GM23338 (cell line): ENCODE measurements at regions not wholly inside any gene's neighbourhood (a gene's known extent, or its start where the extent isn't known, plus 50 kb on each side); places are given as distances from the start of the nearest gene placed in this dataset.

Experiments used
- ATAC-seq: fragments of 200-7000 bp; cut with Tn5 transposase; 3 replicates; pipeline ENCODE4 v1.9.1; 2020
- DNase-seq: peaks from one replicate; pipeline ENCODE4 v3.0.0-alpha.2; 2015; ENCODE audit warnings: low spot score
- H2AFZ ChIP-seq: fragments of 200-600 bp; sonication (generic); 2 replicates; pipeline ENCODE4 v1.8.0; 2016; ENCODE audit warnings: antibody characterized with exemption, mild to moderate bottlenecking, moderate library complexity
- H3F3A ChIP-seq: fragments of 200-600 bp; sonication (generic); replicated peaks from 2 replicates; pipeline ENCODE4 v1.8.0; 2017; ENCODE audit warnings: antibody characterized with exemption, mixed run types, low read depth
- H3K27ac ChIP-seq: fragments of 200-600 bp; sonication (generic); 2 replicates; pipeline ENCODE4 v1.6.1; 2016; ENCODE audit warnings: low read depth
- H3K27me3 ChIP-seq: fragments of 200-600 bp; sonication (generic); 2 replicates; pipeline ENCODE4 v1.8.0; 2016; ENCODE audit warnings: mild to moderate bottlenecking, mixed run types, moderate library complexity; ENCODE audit not compliant: insufficient read depth
- H3K36me3 ChIP-seq: fragments of 200-600 bp; sonication (generic); 2 replicates; pipeline ENCODE4 v1.8.0; 2016; ENCODE audit warnings: mild to moderate bottlenecking; ENCODE audit not compliant: insufficient read depth
- H3K4me1 ChIP-seq: fragments of 200-600 bp; sonication (generic); 2 replicates; pipeline ENCODE4 v1.8.0; 2016; ENCODE audit warnings: mild to moderate bottlenecking, moderate library complexity; ENCODE audit not compliant: insufficient read depth
- H3K4me2 ChIP-seq: fragments of 200-600 bp; sonication (generic); 2 replicates; pipeline ENCODE4 v1.7.1; 2017; ENCODE audit warnings: mixed run types
- H3K4me3 ChIP-seq: fragments of 200-600 bp; sonication (generic); 2 replicates; pipeline ENCODE4 v1.6.1; 2016; ENCODE audit warnings: mixed run types
- H3K79me2 ChIP-seq: fragments of 200-600 bp; sonication (generic); replicated peaks from 2 replicates; pipeline ENCODE4 v1.8.0; 2017; ENCODE audit warnings: mild to moderate bottlenecking; ENCODE audit not compliant: insufficient read depth
- H3K9me2 ChIP-seq: fragments of 200-600 bp; sonication (generic); 2 replicates; pipeline ENCODE4 v1.8.0; 2017; ENCODE audit not compliant: insufficient read depth
- H4K20me1 ChIP-seq: fragments of 200-600 bp; sonication (generic); replicated peaks from 2 replicates; pipeline ENCODE4 v1.8.0; 2017; ENCODE audit warnings: mild to moderate bottlenecking; ENCODE audit not compliant: insufficient read depth
- H3K27ac Mint-ChIP-seq: 2 replicates; pipeline ENCODE4 v1.8.0; 2020; ENCODE audit warnings: inconsistent platforms, mild to moderate bottlenecking, moderate library complexity, mixed read lengths
- H3K27me3 Mint-ChIP-seq: 3 replicates; pipeline ENCODE4 v1.8.0; 2022; ENCODE audit warnings: low read depth, mild to moderate bottlenecking, moderate library complexity, mixed read lengths, inconsistent platforms; ENCODE audit not compliant: insufficient read depth, poor library complexity
- H3K36me3 Mint-ChIP-seq: 3 replicates; pipeline ENCODE4 v1.8.0; 2021; ENCODE audit warnings: low read depth, mild to moderate bottlenecking, inconsistent platforms, moderate library complexity, mixed read lengths
- H3K4me1 Mint-ChIP-seq: 3 replicates; pipeline ENCODE4 v1.8.0; 2020; ENCODE audit warnings: mild to moderate bottlenecking, inconsistent platforms, mixed read lengths
- H3K4me3 Mint-ChIP-seq: 3 replicates; pipeline ENCODE4 v1.8.0; 2021; ENCODE audit warnings: moderate library complexity, mild to moderate bottlenecking, inconsistent platforms, mixed read lengths
- H3K9me3 Mint-ChIP-seq: 3 replicates; pipeline ENCODE4 v1.8.0; 2020; ENCODE audit warnings: moderate library complexity, mild to moderate bottlenecking, inconsistent platforms, mixed read lengths
- CREB1 ChIP-seq: fragments of 250-450 bp; sonication (Bioruptor Pico); IDR thresholded peaks from 2 replicates; pipeline ENCODE4 v1.5.0; 2020; ENCODE audit warnings: low read depth, mild to moderate bottlenecking, moderate library complexity
- EZH2 ChIP-seq: fragments of 200-600 bp; sonication (generic); IDR thresholded peaks from one replicate; pipeline ENCODE4 v1.8.0; 2017; ENCODE audit warnings: antibody characterized with exemption, mild to moderate bottlenecking, low read depth; ENCODE audit not compliant: unreplicated experiment
- EZH2phosphoT487 ChIP-seq: fragments of 200-600 bp; sonication (generic); IDR thresholded peaks from one replicate; pipeline ENCODE4 v1.8.1; 2018; ENCODE audit warnings: antibody characterized with exemption; ENCODE audit not compliant: unreplicated experiment
- JUNB ChIP-seq: IDR thresholded peaks from one replicate; pipeline ENCODE4 v1.6.1; 2016; ENCODE audit warnings: antibody characterized with exemption; ENCODE audit not compliant: unreplicated experiment
- NANOG ChIP-seq: IDR thresholded peaks from 2 replicates; pipeline ENCODE4 v1.6.1; 2016; ENCODE audit warnings: antibody characterized with exemption, borderline replicate concordance
- POLR2AphosphoS5 ChIP-seq: IDR thresholded peaks from 2 replicates; pipeline ENCODE4 v1.6.1; 2016; ENCODE audit warnings: antibody characterized with exemption, low read depth
- STAT1 ChIP-seq: IDR thresholded peaks from one replicate; pipeline ENCODE4 v1.6.1; 2016; ENCODE audit warnings: antibody characterized with exemption; ENCODE audit not compliant: unreplicated experiment
- ZNF114 ChIP-seq: fragments of 250-450 bp; sonication (Bioruptor Pico); IDR thresholded peaks from 2 replicates; pipeline ENCODE4 v1.5.0; 2020; ENCODE audit warnings: mild to moderate bottlenecking, moderate library complexity
- ZNF331 ChIP-seq: fragments of 250-450 bp; sonication (Bioruptor Pico); IDR thresholded peaks from 2 replicates; pipeline ENCODE4 v1.5.0; 2020; ENCODE audit warnings: low read depth, mild to moderate bottlenecking, moderate library complexity
- TF ChIP-seq, protein P1 (sequence below): IDR thresholded peaks from one replicate; pipeline ENCODE4 v1.6.1; 2018; ENCODE audit warnings: antibody characterized with exemption; ENCODE audit not compliant: unreplicated experiment
- TF ChIP-seq, protein P2 (sequence below): fragments of 250-450 bp; sonication (Bioruptor Pico); IDR thresholded peaks from 2 replicates; pipeline ENCODE4 v1.5.0; 2020; ENCODE audit warnings: mild to moderate bottlenecking, moderate library complexity
- TF ChIP-seq, protein P3 (sequence below), 2 experiments: fragments of 200-600 bp in 1 of 2; sonication (generic) in 1 of 2; conservative IDR thresholded peaks; 2 replicates each; pipeline versions ENCODE4 v1.5.1 to v1.6.1; 2016 to 2017; ENCODE audit warnings: antibody characterized with exemption in 2 of 2, low read depth in 2 of 2, mild to moderate bottlenecking in 2 of 2, moderate library complexity in 1 of 2
- TF ChIP-seq, protein P4 (sequence below): IDR thresholded peaks from 2 replicates; pipeline ENCODE4 v1.6.1; 2016; ENCODE audit warnings: antibody characterized with exemption

DNA sequence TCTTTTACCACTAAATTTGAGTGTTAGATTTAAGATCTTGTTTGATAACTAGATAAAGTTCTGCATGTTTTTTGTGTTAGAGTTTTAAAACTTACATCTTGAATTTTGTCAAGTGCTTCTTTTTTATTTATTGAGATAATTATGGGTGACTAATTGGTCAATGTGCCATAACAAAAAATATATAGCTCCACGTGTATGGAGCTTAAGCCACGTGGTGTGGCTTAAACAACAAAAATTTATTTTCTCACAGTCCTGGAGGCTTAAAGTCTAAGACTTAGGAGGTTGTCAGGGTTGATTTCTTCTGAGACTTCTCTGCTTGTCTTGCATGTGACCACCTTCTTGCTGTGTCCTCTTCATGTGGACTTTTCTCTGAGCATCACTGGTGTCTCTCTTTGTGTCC, 1425.2 kb downstream of the CDY2B start:
- Mint-ChIP-seq H3K4me3 (no peak overlapping the region), H3K27me3 (peaks cover 2% of the 10 kb centered on the region), H3K4me1 (peaks cover 5% of the 10 kb centered on the region; the same call in 2 of the 3 replicates), H3K27ac (no peak overlapping the region), H3K36me3 (no peaks in the 10 kb centered on the region), H3K9me3 (no peaks in the 10 kb centered on the region)
- H3K9me2 ChIP-seq, result no peaks in the 10 kb centered on the region
- TF ChIP-seq, protein P1, sequence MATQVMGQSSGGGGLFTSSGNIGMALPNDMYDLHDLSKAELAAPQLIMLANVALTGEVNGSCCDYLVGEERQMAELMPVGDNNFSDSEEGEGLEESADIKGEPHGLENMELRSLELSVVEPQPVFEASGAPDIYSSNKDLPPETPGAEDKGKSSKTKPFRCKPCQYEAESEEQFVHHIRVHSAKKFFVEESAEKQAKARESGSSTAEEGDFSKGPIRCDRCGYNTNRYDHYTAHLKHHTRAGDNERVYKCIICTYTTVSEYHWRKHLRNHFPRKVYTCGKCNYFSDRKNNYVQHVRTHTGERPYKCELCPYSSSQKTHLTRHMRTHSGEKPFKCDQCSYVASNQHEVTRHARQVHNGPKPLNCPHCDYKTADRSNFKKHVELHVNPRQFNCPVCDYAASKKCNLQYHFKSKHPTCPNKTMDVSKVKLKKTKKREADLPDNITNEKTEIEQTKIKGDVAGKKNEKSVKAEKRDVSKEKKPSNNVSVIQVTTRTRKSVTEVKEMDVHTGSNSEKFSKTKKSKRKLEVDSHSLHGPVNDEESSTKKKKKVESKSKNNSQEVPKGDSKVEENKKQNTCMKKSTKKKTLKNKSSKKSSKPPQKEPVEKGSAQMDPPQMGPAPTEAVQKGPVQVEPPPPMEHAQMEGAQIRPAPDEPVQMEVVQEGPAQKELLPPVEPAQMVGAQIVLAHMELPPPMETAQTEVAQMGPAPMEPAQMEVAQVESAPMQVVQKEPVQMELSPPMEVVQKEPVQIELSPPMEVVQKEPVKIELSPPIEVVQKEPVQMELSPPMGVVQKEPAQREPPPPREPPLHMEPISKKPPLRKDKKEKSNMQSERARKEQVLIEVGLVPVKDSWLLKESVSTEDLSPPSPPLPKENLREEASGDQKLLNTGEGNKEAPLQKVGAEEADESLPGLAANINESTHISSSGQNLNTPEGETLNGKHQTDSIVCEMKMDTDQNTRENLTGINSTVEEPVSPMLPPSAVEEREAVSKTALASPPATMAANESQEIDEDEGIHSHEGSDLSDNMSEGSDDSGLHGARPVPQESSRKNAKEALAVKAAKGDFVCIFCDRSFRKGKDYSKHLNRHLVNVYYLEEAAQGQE, result no peak
- TF ChIP-seq ZNF331 (CRISPR knock-in tag) (no peak), EZH2phosphoT487 (no peak), ZNF114 (CRISPR knock-in tag) (no peak), POLR2AphosphoS5 (no peak), NANOG (no peak), JUNB (no peak), STAT1 (no peak), EZH2 (no peak), CREB1 (no peak)
- TF ChIP-seq, protein P2, sequence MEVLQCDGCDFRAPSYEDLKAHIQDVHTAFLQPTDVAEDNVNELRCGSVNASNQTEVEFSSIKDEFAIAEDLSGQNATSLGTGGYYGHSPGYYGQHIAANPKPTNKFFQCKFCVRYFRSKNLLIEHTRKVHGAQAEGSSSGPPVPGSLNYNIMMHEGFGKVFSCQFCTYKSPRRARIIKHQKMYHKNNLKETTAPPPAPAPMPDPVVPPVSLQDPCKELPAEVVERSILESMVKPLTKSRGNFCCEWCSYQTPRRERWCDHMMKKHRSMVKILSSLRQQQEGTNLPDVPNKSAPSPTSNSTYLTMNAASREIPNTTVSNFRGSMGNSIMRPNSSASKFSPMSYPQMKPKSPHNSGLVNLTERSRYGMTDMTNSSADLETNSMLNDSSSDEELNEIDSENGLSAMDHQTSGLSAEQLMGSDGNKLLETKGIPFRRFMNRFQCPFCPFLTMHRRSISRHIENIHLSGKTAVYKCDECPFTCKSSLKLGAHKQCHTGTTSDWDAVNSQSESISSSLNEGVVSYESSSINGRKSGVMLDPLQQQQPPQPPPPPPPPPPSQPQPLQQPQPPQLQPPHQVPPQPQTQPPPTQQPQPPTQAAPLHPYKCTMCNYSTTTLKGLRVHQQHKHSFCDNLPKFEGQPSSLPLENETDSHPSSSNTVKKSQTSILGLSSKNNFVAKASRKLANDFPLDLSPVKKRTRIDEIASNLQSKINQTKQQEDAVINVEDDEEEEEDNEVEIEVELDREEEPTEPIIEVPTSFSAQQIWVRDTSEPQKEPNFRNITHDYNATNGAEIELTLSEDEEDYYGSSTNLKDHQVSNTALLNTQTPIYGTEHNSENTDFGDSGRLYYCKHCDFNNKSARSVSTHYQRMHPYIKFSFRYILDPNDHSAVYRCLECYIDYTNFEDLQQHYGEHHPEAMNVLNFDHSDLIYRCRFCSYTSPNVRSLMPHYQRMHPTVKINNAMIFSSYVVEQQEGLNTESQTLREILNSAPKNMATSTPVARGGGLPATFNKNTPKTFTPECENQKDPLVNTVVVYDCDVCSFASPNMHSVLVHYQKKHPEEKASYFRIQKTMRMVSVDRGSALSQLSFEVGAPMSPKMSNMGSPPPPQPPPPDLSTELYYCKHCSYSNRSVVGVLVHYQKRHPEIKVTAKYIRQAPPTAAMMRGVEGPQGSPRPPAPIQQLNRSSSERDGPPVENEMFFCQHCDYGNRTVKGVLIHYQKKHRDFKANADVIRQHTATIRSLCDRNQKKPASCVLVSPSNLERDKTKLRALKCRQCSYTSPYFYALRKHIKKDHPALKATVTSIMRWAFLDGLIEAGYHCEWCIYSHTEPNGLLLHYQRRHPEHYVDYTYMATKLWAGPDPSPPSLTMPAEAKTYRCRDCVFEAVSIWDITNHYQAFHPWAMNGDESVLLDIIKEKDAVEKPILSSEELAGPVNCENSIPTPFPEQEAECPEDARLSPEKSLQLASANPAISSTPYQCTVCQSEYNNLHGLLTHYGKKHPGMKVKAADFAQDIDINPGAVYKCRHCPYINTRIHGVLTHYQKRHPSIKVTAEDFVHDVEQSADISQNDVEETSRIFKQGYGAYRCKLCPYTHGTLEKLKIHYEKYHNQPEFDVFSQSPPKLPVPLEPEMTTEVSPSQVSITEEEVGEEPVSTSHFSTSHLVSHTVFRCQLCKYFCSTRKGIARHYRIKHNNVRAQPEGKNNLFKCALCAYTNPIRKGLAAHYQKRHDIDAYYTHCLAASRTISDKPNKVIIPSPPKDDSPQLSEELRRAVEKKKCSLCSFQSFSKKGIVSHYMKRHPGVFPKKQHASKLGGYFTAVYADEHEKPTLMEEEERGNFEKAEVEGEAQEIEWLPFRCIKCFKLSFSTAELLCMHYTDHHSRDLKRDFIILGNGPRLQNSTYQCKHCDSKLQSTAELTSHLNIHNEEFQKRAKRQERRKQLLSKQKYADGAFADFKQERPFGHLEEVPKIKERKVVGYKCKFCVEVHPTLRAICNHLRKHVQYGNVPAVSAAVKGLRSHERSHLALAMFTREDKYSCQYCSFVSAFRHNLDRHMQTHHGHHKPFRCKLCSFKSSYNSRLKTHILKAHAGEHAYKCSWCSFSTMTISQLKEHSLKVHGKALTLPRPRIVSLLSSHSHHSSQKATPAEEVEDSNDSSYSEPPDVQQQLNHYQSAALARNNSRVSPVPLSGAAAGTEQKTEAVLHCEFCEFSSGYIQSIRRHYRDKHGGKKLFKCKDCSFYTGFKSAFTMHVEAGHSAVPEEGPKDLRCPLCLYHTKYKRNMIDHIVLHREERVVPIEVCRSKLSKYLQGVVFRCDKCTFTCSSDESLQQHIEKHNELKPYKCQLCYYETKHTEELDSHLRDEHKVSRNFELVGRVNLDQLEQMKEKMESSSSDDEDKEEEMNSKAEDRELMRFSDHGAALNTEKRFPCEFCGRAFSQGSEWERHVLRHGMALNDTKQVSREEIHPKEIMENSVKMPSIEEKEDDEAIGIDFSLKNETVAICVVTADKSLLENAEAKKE (CRISPR knock-in tag), result no peak
- TF ChIP-seq, protein P3, sequence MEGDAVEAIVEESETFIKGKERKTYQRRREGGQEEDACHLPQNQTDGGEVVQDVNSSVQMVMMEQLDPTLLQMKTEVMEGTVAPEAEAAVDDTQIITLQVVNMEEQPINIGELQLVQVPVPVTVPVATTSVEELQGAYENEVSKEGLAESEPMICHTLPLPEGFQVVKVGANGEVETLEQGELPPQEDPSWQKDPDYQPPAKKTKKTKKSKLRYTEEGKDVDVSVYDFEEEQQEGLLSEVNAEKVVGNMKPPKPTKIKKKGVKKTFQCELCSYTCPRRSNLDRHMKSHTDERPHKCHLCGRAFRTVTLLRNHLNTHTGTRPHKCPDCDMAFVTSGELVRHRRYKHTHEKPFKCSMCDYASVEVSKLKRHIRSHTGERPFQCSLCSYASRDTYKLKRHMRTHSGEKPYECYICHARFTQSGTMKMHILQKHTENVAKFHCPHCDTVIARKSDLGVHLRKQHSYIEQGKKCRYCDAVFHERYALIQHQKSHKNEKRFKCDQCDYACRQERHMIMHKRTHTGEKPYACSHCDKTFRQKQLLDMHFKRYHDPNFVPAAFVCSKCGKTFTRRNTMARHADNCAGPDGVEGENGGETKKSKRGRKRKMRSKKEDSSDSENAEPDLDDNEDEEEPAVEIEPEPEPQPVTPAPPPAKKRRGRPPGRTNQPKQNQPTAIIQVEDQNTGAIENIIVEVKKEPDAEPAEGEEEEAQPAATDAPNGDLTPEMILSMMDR (conservative IDR thresholded peaks at IDR 0.05; ENCODE audit: low read depth in 2 of 2), result no peak
- TF ChIP-seq, protein P4, sequence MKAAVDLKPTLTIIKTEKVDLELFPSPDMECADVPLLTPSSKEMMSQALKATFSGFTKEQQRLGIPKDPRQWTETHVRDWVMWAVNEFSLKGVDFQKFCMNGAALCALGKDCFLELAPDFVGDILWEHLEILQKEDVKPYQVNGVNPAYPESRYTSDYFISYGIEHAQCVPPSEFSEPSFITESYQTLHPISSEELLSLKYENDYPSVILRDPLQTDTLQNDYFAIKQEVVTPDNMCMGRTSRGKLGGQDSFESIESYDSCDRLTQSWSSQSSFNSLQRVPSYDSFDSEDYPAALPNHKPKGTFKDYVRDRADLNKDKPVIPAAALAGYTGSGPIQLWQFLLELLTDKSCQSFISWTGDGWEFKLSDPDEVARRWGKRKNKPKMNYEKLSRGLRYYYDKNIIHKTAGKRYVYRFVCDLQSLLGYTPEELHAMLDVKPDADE, result no peak
- no peaks in the 10 kb centered on the region for H4K20me1 ChIP-seq
- ATAC-seq (no peak), DNase-seq (no peak)
- H3K79me2 ChIP-seq, result no peaks in the 10 kb centered on the region
- H3K4me2 ChIP-seq, result no peak overlapping the region
- H3K4me3 ChIP-seq, result no peak overlapping the region
- no peaks in the 10 kb centered on the region for H3F3A ChIP-seq
- no peaks in the 10 kb centered on the region for H3K4me1 ChIP-seq
- H3K27ac ChIP-seq, result no peak overlapping the region
- no peaks in the 10 kb centered on the region for H3K36me3 ChIP-seq
- H2AFZ ChIP-seq, result no peak overlapping the region
- no peaks in the 10 kb centered on the region for H3K27me3 ChIP-seq
